Muscle layer of colon (tissue), 2 donors: ENCODE measurements at regions not wholly inside any gene's neighbourhood (a gene's known extent, or its start where the extent isn't known, plus 50 kb on each side); places are given as distances from the start of the nearest gene placed in this dataset.

Source experiments
- H3K27ac ChIP-seq: one replicate; pipeline ENCODE4 v1.7.0; 2013; ENCODE audit warnings: low read depth, mild to moderate bottlenecking, low read length, moderate library complexity
- H3K27me3 ChIP-seq, 2 donors: one replicate each; pipeline ENCODE4 v1.7.0; 2013; ENCODE audit warnings: low read length in 2 of 2, mild to moderate bottlenecking in 2 of 2; ENCODE audit not compliant: insufficient read depth in 2 of 2, control insufficient read depth in 1 of 2
- H3K36me3 ChIP-seq: one replicate; pipeline ENCODE4 v1.7.0; 2013; ENCODE audit warnings: mild to moderate bottlenecking, low read length; ENCODE audit not compliant: insufficient read depth
- H3K4me1 ChIP-seq: one replicate; pipeline ENCODE4 v1.7.0; 2013; ENCODE audit warnings: mild to moderate bottlenecking, low read length; ENCODE audit not compliant: insufficient read depth
- H3K4me3 ChIP-seq, 2 donors: one replicate each; pipeline ENCODE4 v1.7.0; 2013; ENCODE audit warnings: low read length in 2 of 2, low read depth in 1 of 2, mild to moderate bottlenecking in 1 of 2, moderate library complexity in 1 of 2
- H3K9ac ChIP-seq: one replicate; pipeline ENCODE4 v1.7.0; 2013; ENCODE audit warnings: low read length
- H3K9me3 ChIP-seq: one replicate; pipeline ENCODE4 v1.7.0; 2013; ENCODE audit warnings: mild to moderate bottlenecking, low read length
- donor health status: abdominal sarcoma.
- donor health status: Adenocarcinoma of cecum.

- Histone ChIP-seq H3K4me3 (no peak overlapping the region), H3K36me3 (no peaks in the 10 kb centered on the region), H3K27me3 (no peaks in the 10 kb centered on the region), H3K4me1 (no peaks in the 10 kb centered on the region), H3K9ac (no peak overlapping the region), H3K9me3 (no peaks in the 10 kb centered on the region), H3K27ac (no peak overlapping the region)
Observed at GRCh38 chr13:106028911-106029310, 506.6 kb downstream of the EFNB2 start.

DNA sequence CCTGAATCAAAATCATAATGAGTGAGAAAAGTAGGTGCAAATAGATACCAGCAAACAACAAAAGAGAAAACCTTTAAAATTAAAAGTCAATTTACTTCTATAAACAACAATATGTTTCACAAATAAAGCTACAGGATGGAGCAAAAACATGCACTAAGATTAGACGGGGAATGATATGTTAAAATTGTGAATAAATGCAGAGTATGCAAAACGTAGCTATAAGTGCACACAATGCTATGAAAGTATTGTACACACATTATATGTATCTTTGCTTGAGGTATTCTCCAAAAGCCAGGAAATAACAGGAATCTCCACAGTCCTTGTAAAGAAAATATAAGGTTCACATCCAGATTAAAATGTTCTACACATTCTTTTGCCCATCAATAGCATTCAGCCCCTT, 523.9 kb downstream of the EFNB2 start:
- Histone ChIP-seq H3K9me3 (no peaks in the 10 kb centered on the region), H3K9ac (no peak overlapping the region), H3K4me3 (no peak overlapping the region), H3K27me3 (no peaks in the 10 kb centered on the region), H3K4me1 (no peaks in the 10 kb centered on the region), H3K36me3 (no peaks in the 10 kb centered on the region), H3K27ac (no peak overlapping the region)

- Histone ChIP-seq H3K4me1 (no peaks in the 10 kb centered on the region), H3K36me3 (no peaks in the 10 kb centered on the region), H3K4me3 (no peak overlapping the region), H3K9ac (no peak overlapping the region), H3K27me3 (no peaks in the 10 kb centered on the region), H3K27ac (no peak overlapping the region), H3K9me3 (no peaks in the 10 kb centered on the region)
Observed at GRCh38 chr13:106010836-106011235, 524.6 kb downstream of the EFNB2 start.

DNA sequence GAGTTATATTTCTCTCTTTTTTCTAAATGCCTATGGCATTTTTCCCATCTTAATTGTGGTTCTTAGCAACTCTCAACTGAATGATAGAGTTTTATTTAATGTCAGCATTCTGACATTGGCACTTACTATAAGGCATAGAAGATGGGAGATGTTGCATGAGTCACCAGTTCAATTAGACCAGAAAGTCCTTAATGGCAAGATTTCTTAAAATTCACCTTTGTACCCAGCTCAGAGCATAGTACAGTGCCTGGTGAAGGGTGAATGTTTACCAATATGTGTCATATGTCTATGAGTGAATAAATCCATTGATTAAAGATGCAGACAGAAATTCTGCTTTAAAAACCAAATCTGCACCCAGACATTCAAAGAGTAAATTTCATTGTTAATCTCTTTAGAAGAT, 526.9 kb downstream of the EFNB2 start:
- Histone ChIP-seq H3K4me3 (no peak overlapping the region), H3K9me3 (no peaks in the 10 kb centered on the region), H3K36me3 (no peaks in the 10 kb centered on the region), H3K9ac (no peak overlapping the region), H3K4me1 (no peaks in the 10 kb centered on the region), H3K27ac (no peak overlapping the region), H3K27me3 (no peaks in the 10 kb centered on the region)

- no peak overlapping the region for H3K27ac ChIP-seq
- H3K27me3 ChIP-seq = no peaks in the 10 kb centered on the region
- H3K9ac ChIP-seq = no peak overlapping the region
Observed at GRCh38 chr13:106007156-106007555, 528.3 kb downstream of the EFNB2 start.

DNA sequence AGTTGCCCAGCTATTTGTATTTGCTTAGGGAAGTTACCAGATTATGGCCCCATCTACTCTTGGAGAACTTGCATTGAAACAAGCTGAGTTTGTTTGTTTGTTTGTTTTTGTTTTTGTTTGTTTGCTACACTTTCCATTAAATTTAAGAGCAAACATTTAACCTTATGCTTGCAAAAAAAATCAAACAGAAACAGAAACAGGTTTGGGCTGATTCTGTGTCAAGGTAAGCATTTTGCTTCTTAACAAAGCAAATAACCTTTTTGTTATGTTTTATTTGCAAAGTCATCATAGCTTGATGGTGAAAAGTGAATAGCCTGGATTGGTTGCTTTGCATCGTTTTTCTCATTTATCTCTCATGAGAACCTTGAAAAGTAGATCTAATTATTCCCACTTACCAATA, 531.8 kb downstream of the EFNB2 start:
- H3K4me3 ChIP-seq = no peak overlapping the region
- H3K9me3 ChIP-seq = no peaks in the 10 kb centered on the region
- H3K36me3 ChIP-seq = no peaks in the 10 kb centered on the region
- no peak overlapping the region for H3K9ac ChIP-seq
- no peak overlapping the region for H3K27ac ChIP-seq
- no peaks in the 10 kb centered on the region for H3K4me1 ChIP-seq
- H3K27me3 ChIP-seq = no peaks in the 10 kb centered on the region

More at GRCh38 chr13:106007156-106007555, 528.3 kb downstream of the EFNB2 start:
- Histone ChIP-seq H3K9me3 (no peaks in the 10 kb centered on the region), H3K4me1 (no peaks in the 10 kb centered on the region), H3K36me3 (no peaks in the 10 kb centered on the region), H3K4me3 (no peak overlapping the region)

DNA sequence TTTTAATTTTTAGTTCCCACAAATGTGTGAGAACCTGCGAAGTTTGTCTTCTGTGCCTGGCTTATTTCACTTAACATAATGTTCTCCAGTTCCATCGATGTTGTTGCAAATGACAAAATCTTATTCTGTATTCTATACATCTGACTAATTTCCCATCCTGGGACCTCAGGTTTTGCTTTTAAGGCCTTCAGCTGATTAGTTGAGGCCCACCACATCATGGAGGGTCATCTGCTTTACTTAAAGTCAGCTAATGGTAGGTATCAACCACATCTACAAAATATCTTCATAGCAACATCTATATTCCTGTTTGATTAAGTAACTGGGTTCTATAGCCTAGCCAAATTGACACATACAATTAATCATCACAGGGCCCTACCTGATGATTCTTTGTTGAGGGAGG, 534.0 kb downstream of the EFNB2 start:
- H3K9me3 ChIP-seq = no peaks in the 10 kb centered on the region
- no peaks in the 10 kb centered on the region for H3K36me3 ChIP-seq
- no peaks in the 10 kb centered on the region for H3K4me1 ChIP-seq
- no peak overlapping the region for H3K27ac ChIP-seq
- H3K27me3 ChIP-seq = no peaks in the 10 kb centered on the region
- H3K4me3 ChIP-seq = no peak overlapping the region
- H3K9ac ChIP-seq = no peak overlapping the region

DNA sequence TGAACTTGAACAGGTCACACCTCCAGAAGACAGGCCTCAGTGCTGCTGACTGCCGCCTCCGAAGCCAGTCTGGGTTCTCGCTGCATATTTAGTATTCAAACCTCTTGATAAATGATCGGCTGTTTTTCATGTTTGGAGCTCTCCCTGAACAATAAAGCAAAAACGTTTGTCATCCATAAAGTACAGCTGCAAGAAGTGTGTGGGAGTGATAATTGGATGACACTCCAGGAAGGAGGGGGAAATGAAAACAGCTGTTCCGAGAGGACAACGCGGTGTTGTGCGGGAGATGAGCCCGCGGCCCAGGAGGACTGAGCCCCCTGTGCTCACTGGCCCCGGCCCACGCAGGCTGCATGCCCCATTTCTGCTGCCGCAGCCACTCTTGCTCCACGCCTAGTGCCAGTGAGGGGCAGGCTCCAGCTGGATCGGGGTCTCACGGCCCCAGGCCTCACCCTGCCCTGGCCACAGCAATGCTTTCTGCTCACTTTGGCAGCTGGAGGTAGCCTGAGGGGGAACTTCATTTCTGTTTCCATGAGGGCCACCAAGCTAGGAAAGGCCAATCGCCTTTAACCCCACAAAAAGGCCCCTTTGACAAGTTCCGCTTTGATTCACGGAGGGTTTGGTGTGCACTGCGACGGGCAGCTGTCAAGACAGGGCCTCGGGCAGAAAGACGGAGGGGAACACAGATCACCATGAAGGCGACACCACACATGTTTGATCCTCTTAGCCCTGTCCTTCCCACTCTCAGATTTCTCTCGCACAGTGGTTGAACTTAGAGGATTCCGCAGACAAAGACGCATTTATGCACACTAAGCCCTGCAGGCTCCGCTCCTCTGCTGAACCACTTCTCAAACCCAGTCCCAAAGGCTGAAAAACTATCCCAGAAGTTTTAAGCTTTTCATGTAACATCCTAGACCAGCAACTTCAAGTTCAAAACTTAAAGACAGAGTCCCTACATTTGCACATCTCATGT, 537.6 kb downstream of the EFNB2 start:
- Histone ChIP-seq H3K27ac (no peak overlapping the region), H3K36me3 (no peaks in the 10 kb centered on the region), H3K9ac (no peak overlapping the region), H3K4me1 (no peaks in the 10 kb centered on the region), H3K4me3 (no peak overlapping the region), H3K27me3 (no peaks in the 10 kb centered on the region), H3K9me3 (no peaks in the 10 kb centered on the region)

DNA sequence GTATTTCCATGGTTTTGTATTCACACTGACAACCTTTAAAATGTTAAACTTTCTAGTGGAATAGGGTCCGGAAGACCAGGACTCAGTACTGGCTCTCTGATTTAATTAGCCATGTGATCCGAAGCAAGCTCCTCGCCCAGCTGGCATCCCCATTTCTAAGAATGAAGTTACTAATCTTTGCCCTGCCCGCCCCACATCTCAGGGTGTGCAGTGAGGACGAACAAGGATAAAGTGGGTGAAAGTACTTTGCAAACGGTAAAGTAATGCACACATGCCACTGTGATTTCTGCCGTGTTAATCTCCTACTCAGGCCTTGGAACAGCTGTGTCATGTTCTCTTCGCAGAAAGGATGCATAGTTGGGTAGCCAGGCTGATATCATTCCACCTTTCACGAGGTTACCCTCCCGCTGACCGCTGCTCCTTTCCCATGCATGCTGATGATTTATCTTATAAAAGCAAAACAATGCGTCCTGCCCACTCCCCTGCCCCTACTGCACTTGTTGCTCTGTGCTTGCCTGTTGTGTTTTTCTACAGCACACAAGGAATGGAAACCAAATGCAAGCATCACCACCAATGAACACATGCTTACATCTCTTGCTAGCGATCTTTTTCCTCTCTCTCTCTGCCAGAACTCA, 539.0 kb downstream of the EFNB2 start:
- no peak overlapping the region for H3K4me3 ChIP-seq
- no peak overlapping the region for H3K27ac ChIP-seq
- no peaks in the 10 kb centered on the region for H3K36me3 ChIP-seq
- H3K9ac ChIP-seq = no peak overlapping the region
- H3K4me1 ChIP-seq = no peaks in the 10 kb centered on the region
- H3K27me3 ChIP-seq = no peaks in the 10 kb centered on the region
- no peaks in the 10 kb centered on the region for H3K9me3 ChIP-seq

DNA sequence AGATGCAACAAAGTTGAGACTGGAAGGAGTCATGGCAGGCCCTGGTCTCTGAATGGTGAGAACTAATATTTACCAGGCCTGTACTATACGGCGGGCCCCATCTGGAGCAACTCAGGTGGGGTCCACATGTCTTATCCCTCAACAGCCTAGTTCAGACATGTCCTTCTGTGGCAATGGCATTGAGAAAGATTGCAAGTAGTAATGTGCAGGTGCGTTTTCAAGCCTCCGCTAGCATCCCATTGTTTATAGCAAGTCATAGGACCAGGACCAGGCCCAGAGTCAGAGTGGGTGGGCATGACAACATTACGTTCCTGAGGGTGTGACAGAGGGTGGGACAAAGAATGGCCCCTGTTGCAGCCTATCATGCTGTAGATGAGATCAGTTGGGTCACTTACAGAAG, 541.1 kb downstream of the EFNB2 start:
- no peaks in the 10 kb centered on the region for H3K36me3 ChIP-seq
- H3K9me3 ChIP-seq = no peaks in the 10 kb centered on the region
- no peak overlapping the region for H3K27ac ChIP-seq
- no peaks in the 10 kb centered on the region for H3K27me3 ChIP-seq
- no peak overlapping the region for H3K9ac ChIP-seq
- H3K4me3 ChIP-seq = no peak overlapping the region
- H3K4me1 ChIP-seq = no peaks in the 10 kb centered on the region

- Histone ChIP-seq H3K36me3 (no peaks in the 10 kb centered on the region), H3K27ac (no peak overlapping the region), H3K4me3 (no peak overlapping the region), H3K27me3 (no peaks in the 10 kb centered on the region), H3K4me1 (no peaks in the 10 kb centered on the region), H3K9me3 (no peaks in the 10 kb centered on the region), H3K9ac (no peak overlapping the region)
Observed at GRCh38 chr13:105991622-105992277, 543.7 kb downstream of the EFNB2 start.
